Ovary (tissue), 3 donors: ENCODE measurements at regions not wholly inside any gene's neighbourhood (a gene's known extent, or its start where the extent isn't known, plus 50 kb on each side); places are given as distances from the start of the nearest gene placed in this dataset.

ENCODE experiments used
- EP300 ChIP-seq: sonication (generic); formaldehyde crosslinking; IDR thresholded peaks from one replicate; pipeline ENCODE4 v1.6.1; 2017; ENCODE audit warnings: antibody characterized with exemption
- POLR2A ChIP-seq: fragments of 450-650 bp; IDR thresholded peaks from one replicate; pipeline ENCODE4 v1.6.1; 2017; ENCODE audit warnings: antibody characterized with exemption, mild to moderate bottlenecking, moderate library complexity
- TF ChIP-seq, protein P1 (sequence below), 3 donors: fragments of 450-650 bp in 2 of 3; fragments of 200-600 bp in 1 of 3; IDR thresholded peaks; one replicate each; pipeline versions ENCODE4 v1.5.1 to v1.8.0; 2016 to 2022; ENCODE audit warnings: antibody characterized with exemption in 3 of 3, mild to moderate bottlenecking in 1 of 3
- donor health status: DM: no; HTN: no; CAD: no.

GRCh38 chr4:34935739-34936138 lies 1308.6 kb downstream of the ARAP2 start:
- TF ChIP-seq, protein P1, sequence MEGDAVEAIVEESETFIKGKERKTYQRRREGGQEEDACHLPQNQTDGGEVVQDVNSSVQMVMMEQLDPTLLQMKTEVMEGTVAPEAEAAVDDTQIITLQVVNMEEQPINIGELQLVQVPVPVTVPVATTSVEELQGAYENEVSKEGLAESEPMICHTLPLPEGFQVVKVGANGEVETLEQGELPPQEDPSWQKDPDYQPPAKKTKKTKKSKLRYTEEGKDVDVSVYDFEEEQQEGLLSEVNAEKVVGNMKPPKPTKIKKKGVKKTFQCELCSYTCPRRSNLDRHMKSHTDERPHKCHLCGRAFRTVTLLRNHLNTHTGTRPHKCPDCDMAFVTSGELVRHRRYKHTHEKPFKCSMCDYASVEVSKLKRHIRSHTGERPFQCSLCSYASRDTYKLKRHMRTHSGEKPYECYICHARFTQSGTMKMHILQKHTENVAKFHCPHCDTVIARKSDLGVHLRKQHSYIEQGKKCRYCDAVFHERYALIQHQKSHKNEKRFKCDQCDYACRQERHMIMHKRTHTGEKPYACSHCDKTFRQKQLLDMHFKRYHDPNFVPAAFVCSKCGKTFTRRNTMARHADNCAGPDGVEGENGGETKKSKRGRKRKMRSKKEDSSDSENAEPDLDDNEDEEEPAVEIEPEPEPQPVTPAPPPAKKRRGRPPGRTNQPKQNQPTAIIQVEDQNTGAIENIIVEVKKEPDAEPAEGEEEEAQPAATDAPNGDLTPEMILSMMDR (IDR thresholded peaks at IDR 0.05) = no peak
- TF ChIP-seq POLR2A (no peak), EP300 (no peak)
